NCI-H524 (cell line): ENCODE measurements at regions not wholly inside any gene's neighbourhood (a gene's known extent, or its start where the extent isn't known, plus 50 kb on each side); places are given as distances from the start of the nearest gene placed in this dataset.
"Not testable (repeated sequence)": the region's sequence is repeated elsewhere in the genome, so short reads cannot be mapped to it uniquely, and the experiment has no call there.

ENCODE experiments used
- DNase-seq, 2 experiments: peaks; one replicate each; lab custom pipeline; 2025; lab: John Stamatoyannopoulos, UW

GRCh38 chr11:128157423-128158298, 429.7 kb downstream of the ETS1 start:
- DNase-seq, result peak; percentile 33 to 74

- DNase-seq, result no peak
Observed at GRCh38 chr11:128156486-128156885, 430.9 kb downstream of the ETS1 start.

- no peak for DNase-seq
Observed at GRCh38 chr11:128155590-128155989, 431.8 kb downstream of the ETS1 start.

GRCh38 chr11:128153697-128154048, 433.7 kb downstream of the ETS1 start:
- DNase-seq, result no peak

GRCh38 chr11:128152796-128153696, 434.3 kb downstream of the ETS1 start:
- DNase-seq, result no peak

GRCh38 chr11:128151780-128152179, 435.6 kb downstream of the ETS1 start:
- DNase-seq, result no peak

- DNase-seq, result no peak
Observed at GRCh38 chr11:128151338-128151737, 436.0 kb downstream of the ETS1 start.

GRCh38 chr11:128148208-128148607, 439.1 kb downstream of the ETS1 start:
- no peak for DNase-seq

GRCh38 chr11:128146926-128147605, 440.3 kb downstream of the ETS1 start:
- DNase-seq, result no peak

- DNase-seq, result not testable (repeated sequence)
Observed at GRCh38 chr11:128140293-128140692, 447.1 kb downstream of the ETS1 start.

- DNase-seq, result no peak
Observed at GRCh38 chr11:128135451-128135850, 451.9 kb downstream of the ETS1 start.

- DNase-seq, result no peak
Observed at GRCh38 chr11:128133501-128133900, 453.9 kb downstream of the ETS1 start.

- peak in 1 of 2 experiments; percentile 59 for DNase-seq
Observed at GRCh38 chr11:128130052-128130451, 457.3 kb downstream of the ETS1 start.

GRCh38 chr11:128125723-128126122, 461.6 kb downstream of the ETS1 start:
- DNase-seq, result no peak

GRCh38 chr11:128116885-128117284, 470.5 kb downstream of the ETS1 start:
- peak; percentile 17 to 53 for DNase-seq

- no peak for DNase-seq
Observed at GRCh38 chr11:128116447-128116846, 470.9 kb downstream of the ETS1 start.

GRCh38 chr11:128105950-128106349, 481.4 kb downstream of the ETS1 start:
- no peak for DNase-seq

- no peak for DNase-seq
Observed at GRCh38 chr11:128105511-128105910, 481.8 kb downstream of the ETS1 start.

- DNase-seq, result no peak
Observed at GRCh38 chr11:128103278-128103873, 484.0 kb downstream of the ETS1 start.

GRCh38 chr11:128098781-128099180, 488.6 kb downstream of the ETS1 start:
- peak; percentile 17 to 61 for DNase-seq

GRCh38 chr11:128095466-128095981, 491.8 kb downstream of the ETS1 start:
- DNase-seq, result no peak

- DNase-seq, result no peak
Observed at GRCh38 chr11:128093689-128094088, 493.7 kb downstream of the ETS1 start.
